Thoracic aorta (tissue), 2 donors: ENCODE measurements at regions not wholly inside any gene's neighbourhood (a gene's known extent, or its start where the extent isn't known, plus 50 kb on each side); places are given as distances from the start of the nearest gene placed in this dataset.

ENCODE experiments used
- ATAC-seq: fragments of 150-250 bp; one replicate; pipeline ENCODE4 v1.8.0; 2017; ENCODE audit warnings: low read depth; ENCODE audit not compliant: insufficient number of reproducible peaks, low FRiP score
- DNase-seq: peaks from one replicate; pipeline ENCODE4 v3.0.0-alpha.2; 2020; ENCODE audit warnings: low spot score
- H3K27ac ChIP-seq, 2 donors: fragments of 200-600 bp; sonication (generic); 1 replicate in 1 of 2; 2 replicates in 1 of 2; pipeline ENCODE4 v1.5.1; 2016; ENCODE audit warnings: mild to moderate bottlenecking in 2 of 2, moderate library complexity in 2 of 2
- H3K27me3 ChIP-seq: fragments of 200-600 bp; sonication (generic); replicated peaks from 2 replicates; pipeline ENCODE4 v1.6.0; 2016; ENCODE audit warnings: mild to moderate bottlenecking; ENCODE audit not compliant: insufficient read depth
- H3K36me3 ChIP-seq: fragments of 200-600 bp; sonication (generic); one replicate; pipeline ENCODE4 v1.5.1; 2016
- H3K4me1 ChIP-seq, 2 donors: fragments of 200-600 bp; sonication (generic); 1 replicate in 1 of 2; 2 replicates in 1 of 2; pipeline versions ENCODE4 v1.5.1 to v1.6.0; 2016; ENCODE audit warnings: low read depth in 2 of 2, mild to moderate bottlenecking in 1 of 2; ENCODE audit not compliant: control insufficient read depth in 1 of 2
- H3K4me3 ChIP-seq: fragments of 200-600 bp; sonication (generic); 2 replicates; pipeline ENCODE4 v1.5.1; 2016; ENCODE audit warnings: mild to moderate bottlenecking
- H3K9me3 ChIP-seq: fragments of 200-600 bp; sonication (generic); 2 replicates; pipeline ENCODE4 v1.5.1; 2016
- CTCF ChIP-seq: fragments of 200-600 bp; sonication (generic); IDR thresholded peaks from one replicate; pipeline ENCODE4 v1.5.1; 2019; ENCODE audit warnings: antibody characterized with exemption

- Histone ChIP-seq H3K4me1 (no peaks in the 10 kb centered on the region), H3K36me3 (no peaks in the 10 kb centered on the region), H3K4me3 (no peak overlapping the region), H3K27ac (no peak overlapping the region), H3K9me3 (no peaks in the 10 kb centered on the region), H3K27me3 (no peaks in the 10 kb centered on the region)
- no peak for TF ChIP-seq CTCF
- ATAC-seq = no peak
- DNase-seq = no peak
Measured at GRCh38 chr2:129443235-129443864, 536.1 kb upstream of the RAB6C start.

DNA sequence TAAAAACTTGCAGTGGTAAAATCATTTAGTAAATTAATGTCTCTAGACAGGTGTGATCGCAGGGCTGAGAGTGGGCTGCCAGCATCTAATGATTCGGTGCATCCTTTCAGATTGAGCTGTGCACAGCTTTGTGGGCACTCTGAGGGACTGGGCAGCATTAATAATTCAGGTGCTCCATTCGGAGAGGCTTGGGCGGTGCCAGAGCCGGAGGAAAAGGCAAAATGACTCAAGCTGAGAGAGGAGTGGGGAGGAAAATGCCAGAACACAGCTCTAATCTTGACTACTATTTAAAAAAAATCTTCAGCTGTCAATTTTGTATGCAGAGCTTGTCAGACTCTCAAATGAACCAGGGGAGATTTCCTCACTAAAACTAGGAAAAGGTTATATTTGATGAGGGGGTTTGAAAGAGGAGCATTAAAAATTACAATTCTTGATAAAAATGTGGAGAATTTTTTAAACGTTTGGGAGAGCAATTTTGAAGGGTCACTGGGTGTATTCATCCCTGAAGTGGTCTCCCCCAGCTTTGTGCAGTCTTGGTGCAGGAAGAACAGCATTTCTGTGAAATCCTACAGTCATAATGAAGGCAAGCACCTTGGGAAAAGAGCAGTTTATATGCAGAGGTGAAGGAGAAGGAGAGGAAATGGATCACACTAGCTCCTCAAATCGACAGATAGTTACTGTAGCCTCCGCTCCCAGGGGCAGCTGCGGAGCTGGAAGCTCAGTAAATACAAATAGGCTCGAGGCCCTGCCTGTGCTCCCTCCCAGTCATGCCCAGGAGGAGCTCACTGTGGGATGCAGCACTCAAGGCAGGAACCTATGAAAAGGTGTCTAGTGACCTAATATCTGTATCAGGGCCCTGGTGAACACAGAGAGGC is 535.4 kb upstream of the RAB6C start:
- Histone ChIP-seq H3K27ac (no peak overlapping the region), H3K4me3 (no peak overlapping the region), H3K27me3 (no peaks in the 10 kb centered on the region), H3K9me3 (no peaks in the 10 kb centered on the region), H3K36me3 (no peaks in the 10 kb centered on the region), H3K4me1 (no peaks in the 10 kb centered on the region)
- ATAC-seq (no peak), DNase-seq (no peak)
- no peak for TF ChIP-seq CTCF

DNA sequence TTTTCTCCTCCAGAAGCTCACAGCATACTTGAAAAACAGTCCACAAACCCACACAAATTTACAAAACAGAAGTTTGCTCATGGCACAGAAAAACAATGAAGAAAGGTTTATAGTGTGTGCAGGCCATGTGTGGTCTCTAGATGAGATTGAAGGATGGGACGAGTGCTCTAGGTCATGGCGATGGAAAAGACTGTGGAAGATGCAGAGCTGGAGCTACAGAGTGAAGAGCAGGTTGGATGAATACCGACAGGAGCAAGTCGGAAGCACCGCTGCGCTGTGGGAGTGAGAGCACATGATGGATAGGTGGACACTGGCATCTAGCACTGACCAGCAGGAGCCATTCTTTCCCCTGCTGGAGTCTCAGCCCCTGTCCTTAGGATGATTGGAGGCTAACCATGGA is 534.7 kb upstream of the RAB6C start:
- ATAC-seq (no peak), DNase-seq (no peak)
- no peaks in the 10 kb centered on the region for H3K27me3 ChIP-seq
- H3K36me3 ChIP-seq = no peaks in the 10 kb centered on the region
- no peak overlapping the region for H3K27ac ChIP-seq
- TF ChIP-seq CTCF = no peak
- H3K9me3 ChIP-seq = no peaks in the 10 kb centered on the region
- no peaks in the 10 kb centered on the region for H3K4me1 ChIP-seq
- H3K4me3 ChIP-seq = no peak overlapping the region

GRCh38 chr2:129456691-129457090 is 522.8 kb upstream of the RAB6C start:
- DNase-seq (no peak), ATAC-seq (no peak)
- Histone ChIP-seq H3K9me3 (no peaks in the 10 kb centered on the region), H3K4me3 (no peak overlapping the region), H3K4me1 (no peaks in the 10 kb centered on the region), H3K27me3 (no peaks in the 10 kb centered on the region), H3K27ac (no peak overlapping the region), H3K36me3 (no peaks in the 10 kb centered on the region)
- TF ChIP-seq CTCF = no peak

DNA sequence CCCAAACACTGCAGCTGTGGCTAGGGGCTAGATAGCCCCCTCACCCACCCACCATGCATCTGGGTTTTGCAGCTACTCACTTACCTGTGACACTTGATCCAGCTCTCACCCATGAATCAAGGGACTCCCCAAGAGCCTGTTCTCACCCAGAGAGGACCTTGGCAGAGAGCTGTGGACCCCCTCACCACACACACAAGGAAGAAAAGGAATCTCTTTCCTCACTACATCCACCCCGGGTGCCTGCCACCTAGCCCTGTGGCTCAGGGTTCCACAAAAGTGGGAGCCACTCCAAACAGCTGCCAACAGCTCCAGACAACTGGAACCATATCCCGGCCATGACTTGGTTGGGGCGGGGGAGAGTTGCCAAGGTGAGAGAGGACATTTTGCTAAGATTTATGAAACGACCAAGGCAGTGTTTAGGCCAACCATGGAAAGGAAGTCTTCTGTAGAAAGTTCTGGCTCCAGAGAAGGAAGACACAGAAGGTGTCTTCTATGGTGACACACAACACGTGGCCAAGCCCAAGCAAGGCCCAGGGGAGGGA is 522.1 kb upstream of the RAB6C start:
- no peak for TF ChIP-seq CTCF
- Histone ChIP-seq H3K36me3 (no peaks in the 10 kb centered on the region), H3K4me3 (no peak overlapping the region), H3K27ac (no peak overlapping the region), H3K9me3 (no peaks in the 10 kb centered on the region), H3K27me3 (no peaks in the 10 kb centered on the region), H3K4me1 (no peaks in the 10 kb centered on the region)
- DNase-seq = no peak
- ATAC-seq = no peak
